ENCODE measurements at regions not wholly inside any gene's neighbourhood (a gene's known extent, or its start where the extent isn't known, plus 50 kb on each side); places are given as distances from the start of the nearest gene placed in this dataset.

- TF ChIP-seq POLR2A (IDR thresholded peaks at IDR 0.05; ENCODE audit: low read depth, low read length), result no peak
- no peak for TF ChIP-seq POLR2AphosphoS5 (IDR thresholded peaks at IDR 0.05; ENCODE audit: low read depth, low read length)
Observed at GRCh38 chr20:51082988-51083387, 60.1 kb upstream of the KCNG1 start.
